Stomach (tissue), 8 donors: ENCODE measurements at regions not wholly inside any gene's neighbourhood (a gene's known extent, or its start where the extent isn't known, plus 50 kb on each side); places are given as distances from the start of the nearest gene placed in this dataset.
A peak's percentile ranks its signal among the peaks of the same experiment; 100 is the strongest.
"Not testable (repeated sequence)": the region's sequence is repeated elsewhere in the genome, so short reads cannot be mapped to it uniquely, and the experiment has no call there.

Experiments used
- DNase-seq, 2 donors: peaks; one replicate each; pipeline versions ENCODE4 v3.0.0 to v3.0.0-alpha.2; 2013 to 2019
- H3K27ac ChIP-seq, 5 donors: fragments of 200-600 bp in 4 of 5; sonication (generic) in 4 of 5; one replicate each; pipeline ENCODE4 v1.5.1; 2013 to 2019; ENCODE audit warnings: mild to moderate bottlenecking in 1 of 5, moderate library complexity in 1 of 5
- H3K27me3 ChIP-seq, 3 donors: fragments of 200-600 bp; sonication (generic); one replicate each; pipeline ENCODE4 v1.5.1; 2017 to 2019; ENCODE audit warnings: mixed run types in 1 of 3
- H3K36me3 ChIP-seq, 4 donors: fragments of 200-600 bp; sonication (generic); 1 replicate in 3 of 4; 2 replicates in 1 of 4; pipeline ENCODE4 v1.5.1; 2016 to 2019
- H3K4me1 ChIP-seq, 4 donors: fragments of 200-600 bp; sonication (generic); one replicate each; pipeline ENCODE4 v1.5.1; 2016 to 2019
- H3K4me3 ChIP-seq, 4 donors: fragments of 200-600 bp; sonication (generic) in 3 of 4; one replicate each; pipeline ENCODE4 v1.5.1; 2016 to 2019; ENCODE audit warnings: mild to moderate bottlenecking in 1 of 4
- H3K9me3 ChIP-seq, 4 donors: fragments of 200-600 bp; sonication (generic); one replicate each; pipeline ENCODE4 v1.5.1; 2016 to 2019
- CTCF ChIP-seq, 7 experiments: fragments of 450-650 bp in 4 of 7; fragments of 200-600 bp in 3 of 7; sonication (generic) in 3 of 7; IDR thresholded peaks; one replicate each; pipeline ENCODE4 v1.5.1; 2016 to 2019; ENCODE audit warnings: antibody characterized with exemption in 7 of 7, control low read depth in 2 of 7, mild to moderate bottlenecking in 1 of 7
- EP300 ChIP-seq: sonication (generic); formaldehyde crosslinking; IDR thresholded peaks from one replicate; pipeline ENCODE4 v1.6.1; 2017; ENCODE audit warnings: antibody characterized with exemption
- POLR2A ChIP-seq, 4 donors: fragments of 450-650 bp; IDR thresholded peaks; one replicate each; pipeline ENCODE4 v1.6.1; 2016; ENCODE audit warnings: antibody characterized with exemption in 4 of 4, control low read depth in 2 of 4, mild to moderate bottlenecking in 1 of 4, moderate library complexity in 1 of 4
- POLR2AphosphoS5 ChIP-seq, 3 donors: sonication (generic); formaldehyde crosslinking; IDR thresholded peaks; one replicate each; pipeline ENCODE4 v1.6.1; 2016; ENCODE audit warnings: antibody characterized with exemption in 3 of 3
- WGBS, 5 donors: extraction: QIAGEN DNeasy Blood & Tissue Kit in 3 of 5; methylation state at CpG; one replicate each; pipeline versions ENCODE4 v1.1.5 to v1.1.7; 2013 to 2018; 5-methylcytosine and 5-hydroxymethylcytosine counted together
- intact Hi-C: fragments of 100-400 bp; cut with DNase I; formaldehyde crosslinking; loops from one replicate; pipeline ENCODE4 v1.15.1; 2023; ENCODE audit warnings: low total_unique reads
- donor health status: healthy with polysubstance abuse.
- donor health status: Bipolar disorder and iron deficiency.
- donor health status: healthy.

- H3K4me3 ChIP-seq = peak overlapping the region in 1 of 4 donors; percentile 24
- H3K27me3 ChIP-seq = peaks cover 10 to 35% (median 18%) of the 10 kb centered on the region in 3 donors
- no peak for TF ChIP-seq POLR2A (IDR thresholded peaks at IDR 0.05)
- TF ChIP-seq CTCF (IDR thresholded peaks at IDR 0.05) = no peak
- TF ChIP-seq POLR2AphosphoS5 (IDR thresholded peaks at IDR 0.05) = no peak
- no peak for TF ChIP-seq EP300
- peak in 1 of 2 donors; percentile 41 for DNase-seq
- H3K36me3 ChIP-seq = no peaks in the 10 kb centered on the region
- intact Hi-C loops = no loop called here
- H3K27ac ChIP-seq = no peak overlapping the region
- peaks cover 0 to 20% (median 16%) of the 10 kb centered on the region in 4 donors for H3K9me3 ChIP-seq
- 15 to 28% (median 18%) methylated on average over 16 to 21 of the region's 21 CpGs for WGBS, 5 donors
- peaks cover 5 to 12% (median 9%) of the 10 kb centered on the region in 4 donors for H3K4me1 ChIP-seq
These were observed 56.7 kb upstream of the RAB6C start for GRCh38 chr2:129922571-129923264.

- peak in 1 of 2 donors; percentile 70 for DNase-seq
- peaks cover 5 to 12% (median 9%) of the 10 kb centered on the region in 4 donors for H3K4me1 ChIP-seq
- TF ChIP-seq EP300 = no peak
- no peak for TF ChIP-seq POLR2AphosphoS5 (IDR thresholded peaks at IDR 0.05)
- TF ChIP-seq POLR2A (IDR thresholded peaks at IDR 0.05) = no peak
- TF ChIP-seq CTCF (IDR thresholded peaks at IDR 0.05) = peak in 3 of 7 experiments; percentile 26 to 41 (median 39)
- intact Hi-C loops = no loop called here
- WGBS, 5 donors = 1 to 6% (median 3%) methylated on average over 11 to 30 of the region's 30 CpGs
- no peak overlapping the region for H3K27ac ChIP-seq
- H3K36me3 ChIP-seq = no peaks in the 10 kb centered on the region
- peaks cover 10 to 35% (median 18%) of the 10 kb centered on the region in 3 donors for H3K27me3 ChIP-seq
- peak overlapping the region in 2 of 4 donors; percentile 24 to 26 for H3K4me3 ChIP-seq
- peaks cover 0 to 13% (median 9%) of the 10 kb centered on the region in 4 donors for H3K9me3 ChIP-seq
These were observed 56.0 kb upstream of the RAB6C start for GRCh38 chr2:129923265-129924091.

- H3K4me3 ChIP-seq, H3K36me3 ChIP-seq, DNase-seq, H3K9me3 ChIP-seq, intact Hi-C loops, H3K27ac ChIP-seq: not testable (repeated sequence)
- H3K4me1 ChIP-seq = peaks cover 5 to 12% (median 9%) of the 10 kb centered on the region in 4 donors
- 67 to 74% (median 72%) methylated on average over 11 to 12 of the region's 12 CpGs for WGBS, 5 donors
- H3K27me3 ChIP-seq = peaks cover 10 to 31% (median 18%) of the 10 kb centered on the region in 3 donors
These were observed 55.4 kb upstream of the RAB6C start for GRCh38 chr2:129924115-129924514.

GRCh38 chr2:129925381-129925780 is 54.1 kb upstream of the RAB6C start:
- Histone ChIP-seq H3K27ac (no peak overlapping the region), H3K36me3 (no peaks in the 10 kb centered on the region), H3K9me3 (no peaks in the 10 kb centered on the region), H3K4me1 (peaks cover 5 to 12% (median 9%) of the 10 kb centered on the region in 4 donors), H3K4me3 (no peak overlapping the region), H3K27me3 (peaks cover 10 to 44% (median 18%) of the 10 kb centered on the region in 3 donors)
- intact Hi-C loops = no loop called here
- no peak for TF ChIP-seq POLR2AphosphoS5 (IDR thresholded peaks at IDR 0.05)
- TF ChIP-seq EP300 = no peak
- TF ChIP-seq POLR2A (IDR thresholded peaks at IDR 0.05) = no peak
- no peak for TF ChIP-seq CTCF (IDR thresholded peaks at IDR 0.05)
- WGBS, 5 donors = 28 to 40% (median 38%) methylated on average over 3 of the region's 3 CpGs
- no peak for DNase-seq
